HG02610 (cell line): ENCODE measurements at regions not wholly inside any gene's neighbourhood (a gene's known extent, or its start where the extent isn't known, plus 50 kb on each side); places are given as distances from the start of the nearest gene placed in this dataset.

ENCODE experiments used
- ATAC-seq: cut with Tn5 transposase; IDR thresholded peaks from one replicate; pipeline ENCODE4 v1.9.1; 2021; ENCODE audit warnings: mild to moderate bottlenecking, moderate library complexity; ENCODE audit not compliant: unreplicated experiment

GRCh38 chr6:165920896-165921671 is 246.6 kb downstream of the TBXT start:
- no peak for ATAC-seq

GRCh38 chr6:165917576-165917975 is 250.1 kb downstream of the TBXT start:
- no peak for ATAC-seq

DNA sequence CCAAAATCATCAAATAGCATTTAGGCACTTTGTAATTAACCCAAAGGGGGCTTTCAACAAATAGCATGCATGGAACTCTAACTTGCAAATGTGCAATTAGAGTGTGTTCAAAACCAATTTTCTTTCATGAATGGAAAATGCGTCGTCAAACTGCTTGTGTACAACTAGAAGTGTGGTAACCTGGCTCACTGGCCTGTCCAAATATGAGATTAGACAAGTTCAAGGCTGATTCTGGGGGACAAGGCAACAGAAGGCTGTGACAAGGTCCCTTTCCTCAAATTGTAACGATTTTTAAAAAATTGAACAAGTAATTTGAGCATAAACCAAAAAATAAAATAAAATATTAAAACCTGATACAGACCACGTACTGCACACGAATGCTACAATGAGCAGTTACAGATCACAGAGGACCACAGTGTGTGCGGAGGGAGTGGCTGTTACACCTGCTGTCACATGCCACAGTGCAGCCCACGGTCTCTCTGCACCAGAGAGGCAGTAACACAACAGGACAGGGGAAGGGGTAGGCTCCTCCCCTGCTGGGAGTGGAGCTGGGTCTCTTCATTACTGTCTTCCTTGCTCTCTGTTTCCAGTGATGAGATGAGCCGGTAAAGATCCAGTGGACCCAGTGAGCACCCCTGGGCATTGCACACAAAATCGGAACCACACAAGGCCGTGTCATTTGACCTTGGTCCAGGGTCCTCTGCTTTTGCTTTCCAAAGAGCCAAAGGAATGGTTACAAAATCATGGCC is 252.2 kb upstream of the PDE10A start:
- no peak for ATAC-seq

- no peak for ATAC-seq
Measured at GRCh38 chr6:165913676-165914570, 250.9 kb upstream of the PDE10A start.

- no peak for ATAC-seq
Measured at GRCh38 chr6:165910184-165910966, 247.3 kb upstream of the PDE10A start.

DNA sequence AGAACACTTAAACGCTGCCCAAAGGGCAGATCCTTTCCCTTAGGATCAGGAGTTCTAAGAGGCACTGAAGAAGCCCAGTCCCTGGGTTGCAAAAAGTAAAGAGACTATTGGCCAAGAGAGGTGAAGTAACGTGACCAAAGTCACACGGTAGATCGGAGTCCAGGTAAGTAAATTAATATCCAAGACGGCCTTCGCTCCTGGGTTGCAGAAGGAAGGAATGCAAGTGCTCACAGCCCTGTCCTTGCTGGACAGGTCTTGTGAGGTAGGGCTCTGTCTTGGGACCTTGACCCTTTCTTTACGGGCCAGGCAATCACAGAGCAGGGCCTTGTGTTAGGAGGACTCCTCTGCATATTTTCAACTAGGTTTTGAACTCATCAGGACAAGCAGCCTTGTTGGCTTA is 243.7 kb upstream of the PDE10A start:
- no peak for ATAC-seq

- ATAC-seq = no peak
Measured at GRCh38 chr6:165905744-165906143, 242.7 kb upstream of the PDE10A start.

- ATAC-seq = no peak
Measured at GRCh38 chr6:165900970-165901369, 237.9 kb upstream of the PDE10A start.

GRCh38 chr6:165899611-165900010 is 236.6 kb upstream of the PDE10A start:
- ATAC-seq = no peak

- ATAC-seq = no peak
Measured at GRCh38 chr6:165895421-165896165, 232.6 kb upstream of the PDE10A start.

DNA sequence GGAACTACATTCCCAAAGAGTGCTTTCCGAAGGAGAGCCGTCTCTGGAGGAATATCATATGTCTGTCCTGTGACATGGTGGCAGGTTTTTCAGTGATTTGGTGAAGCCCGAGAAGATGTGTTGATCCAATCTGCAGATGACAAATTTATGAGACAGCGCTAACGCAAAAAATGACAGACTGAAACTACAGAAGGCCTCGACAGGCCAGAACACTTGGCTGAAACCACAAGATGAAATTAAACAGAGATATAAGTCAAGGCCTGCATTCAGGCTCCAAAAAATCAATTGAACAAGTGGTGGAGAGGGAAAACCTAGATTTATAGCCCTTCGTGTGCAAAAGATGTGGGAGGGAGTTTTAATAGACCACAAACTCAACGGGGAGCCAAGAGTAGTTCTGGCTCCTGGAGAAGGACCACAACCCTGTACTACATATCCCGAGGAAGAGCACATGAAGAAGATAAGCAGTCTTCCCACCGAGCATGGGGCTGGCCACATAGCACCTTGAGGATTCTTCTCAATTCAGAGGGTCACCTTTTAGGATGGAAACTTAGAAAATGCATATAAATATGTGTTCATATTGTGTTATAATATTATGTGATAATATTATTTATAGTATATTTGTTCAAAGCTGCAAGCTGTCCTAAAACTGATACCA is 231.3 kb upstream of the PDE10A start:
- no peak for ATAC-seq

GRCh38 chr6:165893431-165893830 is 230.4 kb upstream of the PDE10A start:
- no peak for ATAC-seq

DNA sequence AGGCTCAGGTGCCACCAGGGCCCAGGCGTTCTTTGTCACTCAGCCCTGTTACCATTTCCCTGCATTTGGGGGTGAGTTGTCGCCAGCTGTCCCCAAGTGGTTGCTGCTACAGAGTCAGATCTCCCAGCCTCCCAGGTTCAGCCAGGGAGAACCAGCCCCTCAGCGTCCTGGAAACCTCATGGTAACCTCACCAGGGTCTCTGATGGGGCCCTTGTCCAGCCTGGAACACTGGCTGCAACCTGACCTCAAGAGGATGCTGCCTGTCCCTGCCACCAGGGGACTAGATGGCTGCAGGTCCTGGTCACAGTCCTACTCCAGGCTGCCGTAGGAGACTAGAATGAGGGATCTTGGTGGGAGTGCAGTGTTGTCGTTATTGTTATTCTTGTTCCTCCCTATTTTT is 228.3 kb upstream of the PDE10A start:
- ATAC-seq = no peak

DNA sequence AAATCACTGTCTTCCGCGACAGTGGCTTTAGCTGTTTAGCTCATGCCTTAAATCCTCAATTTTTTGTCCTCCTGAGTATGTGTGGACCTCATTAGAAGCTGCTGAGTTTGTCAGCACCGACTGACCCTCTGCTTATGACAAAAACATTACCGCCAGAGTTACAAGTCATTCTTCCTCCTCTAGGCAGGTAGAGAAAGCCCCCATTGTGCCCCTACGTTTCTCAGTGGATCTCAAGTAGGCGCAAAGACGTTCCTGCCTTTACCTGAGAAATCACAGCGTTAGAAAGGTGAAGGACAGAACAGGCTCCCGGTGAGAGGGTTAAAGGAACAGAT is 227.3 kb upstream of the PDE10A start:
- ATAC-seq = no peak

DNA sequence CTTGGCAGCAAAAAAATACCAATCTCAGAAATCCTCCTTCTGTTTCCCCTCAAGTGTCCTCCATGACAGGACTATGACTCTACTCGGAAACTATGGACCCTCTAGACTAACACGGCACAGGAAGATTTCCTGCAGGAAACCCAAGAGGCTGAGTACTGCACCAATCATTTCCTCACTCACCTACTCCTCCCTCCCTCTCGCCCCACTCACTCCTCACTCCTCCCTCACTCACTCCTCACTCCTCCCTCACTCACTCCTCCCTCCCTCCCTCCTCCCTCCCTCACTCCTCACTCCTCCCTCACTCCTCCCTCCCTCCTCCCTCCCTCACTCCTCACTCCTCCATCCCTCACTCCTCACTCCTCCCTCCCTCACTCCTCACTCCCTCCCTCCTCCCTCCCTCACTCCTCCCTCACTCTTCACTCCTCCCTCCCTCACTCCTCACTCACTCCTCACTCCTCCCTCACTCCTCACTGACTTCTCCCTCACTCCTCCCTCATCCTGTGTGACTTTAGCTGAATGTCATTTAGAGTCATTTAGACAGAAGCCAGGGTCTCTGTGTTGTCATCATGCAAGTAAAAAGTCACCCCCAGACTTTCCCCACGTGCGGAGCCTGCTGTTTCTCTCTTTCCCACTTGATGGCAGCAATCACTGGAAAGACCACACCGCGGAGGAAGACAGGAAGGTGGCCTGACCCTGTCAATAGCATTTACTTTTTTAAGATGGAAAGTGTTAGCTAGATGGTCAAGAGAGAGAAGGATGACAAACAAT is 226.8 kb upstream of the PDE10A start:
- no peak for ATAC-seq

DNA sequence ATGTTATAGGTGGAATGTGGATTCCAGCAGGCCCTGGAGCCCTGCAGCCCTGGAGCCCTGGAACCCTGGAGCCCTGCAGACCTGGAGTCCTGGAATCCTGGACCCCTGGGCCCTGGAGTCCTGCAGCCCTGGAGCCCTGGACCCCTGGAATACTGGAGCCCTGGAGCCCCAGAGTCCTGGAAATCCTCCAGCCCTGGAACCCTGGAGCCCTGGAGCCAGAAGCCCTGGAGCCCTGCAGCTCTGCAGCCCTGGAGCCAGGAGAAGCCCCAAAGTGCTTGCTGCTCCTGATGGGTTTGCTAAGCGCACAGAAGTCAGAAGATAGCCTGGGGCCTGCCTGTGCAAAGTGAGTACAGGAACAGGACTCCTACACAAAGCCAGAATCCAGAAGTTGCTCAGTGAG is 223.1 kb upstream of the PDE10A start:
- ATAC-seq = no peak

- ATAC-seq = peak; percentile 95
Measured at GRCh38 chr6:165884813-165885765, 222.0 kb upstream of the PDE10A start.
